Keratinocyte (primary cell): ENCODE measurements at regions not wholly inside any gene's neighbourhood (a gene's known extent, or its start where the extent isn't known, plus 50 kb on each side); places are given as distances from the start of the nearest gene placed in this dataset.

Experiments
- CTCF ChIP-seq, 3 experiments: IDR thresholded peaks in 1 of 3; conservative IDR thresholded peaks in 1 of 3; optimal IDR thresholded peaks in 1 of 3; 2 replicates in 2 of 3; 3 replicates in 1 of 3; pipeline versions ENCODE3 to v1.5.1; 2011; ENCODE audit warnings: low read length in 3 of 3, mild to moderate bottlenecking in 3 of 3, moderate library complexity in 2 of 3, control low read depth in 1 of 3, inconsistent platforms in 1 of 3; ENCODE audit not compliant: insufficient read depth in 2 of 3; ENCODE audit errors: extremely low read depth in 1 of 3
- EZH2 ChIP-seq: IDR thresholded peaks from one replicate; pipeline ENCODE4 v1.6.1; 2012; ENCODE audit warnings: inconsistent platforms, mild to moderate bottlenecking, low read length, moderate library complexity

- no peak for TF ChIP-seq CTCF (optimal IDR thresholded peaks at IDR 0.05 in 1 of 3, IDR thresholded peaks at IDR 0.05 in 1 of 3, conservative IDR thresholded peaks at IDR 0.05 in 1 of 3; ENCODE audit: extremely low read depth in 1 of 3, insufficient read depth in 2 of 3, low read length in 3 of 3)
- no peak for TF ChIP-seq EZH2
Observed at GRCh38 chr6:8527818-8528217, 92.5 kb upstream of the SLC35B3 start.
